SW 1271 (cell line): ENCODE measurements at regions not wholly inside any gene's neighbourhood (a gene's known extent, or its start where the extent isn't known, plus 50 kb on each side); places are given as distances from the start of the nearest gene placed in this dataset.

Experiments
- DNase-seq, 2 experiments: peaks; one replicate each; lab custom pipeline; 2025; lab: John Stamatoyannopoulos, UW

- DNase-seq, result no peak
These were observed 151.0 kb downstream of the FAM43A start for GRCh38 chr3:194836661-194837060.

DNA sequence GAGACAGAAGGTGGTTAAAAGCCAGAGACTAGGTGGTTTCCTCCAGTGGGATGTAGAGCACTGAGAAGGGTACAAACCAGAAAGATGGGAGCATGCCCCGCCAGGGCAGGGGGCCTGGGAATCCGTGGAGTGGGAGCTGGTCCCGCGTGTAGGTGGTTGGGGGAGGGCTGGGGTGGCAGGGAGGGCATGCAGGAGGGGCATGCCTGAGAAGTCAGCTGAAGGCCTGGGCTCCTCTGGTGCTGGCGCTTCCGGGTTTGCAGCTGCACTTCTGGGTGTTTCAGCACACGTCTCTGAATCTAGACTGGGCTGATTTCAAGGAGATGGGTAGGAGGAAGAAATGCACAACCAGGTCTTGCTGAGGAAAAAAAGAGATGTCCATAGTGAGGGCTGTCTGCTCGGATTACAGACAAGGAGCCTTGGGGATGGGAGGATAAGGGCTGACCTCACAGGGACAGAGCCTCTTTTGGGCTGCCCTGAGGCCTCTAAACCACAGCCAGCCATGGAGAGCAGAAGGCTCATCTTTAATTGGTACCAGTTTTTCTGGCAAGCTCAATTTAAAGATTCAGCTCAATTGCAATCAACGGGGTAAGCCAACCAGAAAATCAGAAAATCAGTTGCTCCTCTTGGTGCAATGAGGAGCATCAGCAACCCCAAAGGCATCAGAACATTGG lies 151.9 kb downstream of the FAM43A start:
- DNase-seq, result no peak

DNA sequence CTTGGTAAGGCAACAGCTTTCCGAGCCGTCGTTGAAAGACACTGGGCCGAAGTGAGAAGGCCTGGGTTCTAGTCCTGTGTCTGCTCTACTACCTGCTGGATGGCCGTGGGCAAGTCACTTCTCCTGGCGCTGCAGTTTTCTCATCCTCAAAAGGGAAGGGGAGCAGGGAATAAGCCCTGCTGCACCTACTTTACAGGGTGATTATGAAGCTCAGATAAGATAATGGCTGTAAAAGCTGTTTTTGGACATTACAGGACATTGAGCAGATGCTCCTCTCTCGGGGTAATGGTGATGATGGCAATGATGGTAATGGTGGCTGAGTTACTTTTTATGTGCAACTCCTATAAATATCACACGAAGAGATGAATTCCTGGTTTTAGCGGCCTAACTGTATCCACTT lies 152.6 kb downstream of the FAM43A start:
- no peak for DNase-seq

DNA sequence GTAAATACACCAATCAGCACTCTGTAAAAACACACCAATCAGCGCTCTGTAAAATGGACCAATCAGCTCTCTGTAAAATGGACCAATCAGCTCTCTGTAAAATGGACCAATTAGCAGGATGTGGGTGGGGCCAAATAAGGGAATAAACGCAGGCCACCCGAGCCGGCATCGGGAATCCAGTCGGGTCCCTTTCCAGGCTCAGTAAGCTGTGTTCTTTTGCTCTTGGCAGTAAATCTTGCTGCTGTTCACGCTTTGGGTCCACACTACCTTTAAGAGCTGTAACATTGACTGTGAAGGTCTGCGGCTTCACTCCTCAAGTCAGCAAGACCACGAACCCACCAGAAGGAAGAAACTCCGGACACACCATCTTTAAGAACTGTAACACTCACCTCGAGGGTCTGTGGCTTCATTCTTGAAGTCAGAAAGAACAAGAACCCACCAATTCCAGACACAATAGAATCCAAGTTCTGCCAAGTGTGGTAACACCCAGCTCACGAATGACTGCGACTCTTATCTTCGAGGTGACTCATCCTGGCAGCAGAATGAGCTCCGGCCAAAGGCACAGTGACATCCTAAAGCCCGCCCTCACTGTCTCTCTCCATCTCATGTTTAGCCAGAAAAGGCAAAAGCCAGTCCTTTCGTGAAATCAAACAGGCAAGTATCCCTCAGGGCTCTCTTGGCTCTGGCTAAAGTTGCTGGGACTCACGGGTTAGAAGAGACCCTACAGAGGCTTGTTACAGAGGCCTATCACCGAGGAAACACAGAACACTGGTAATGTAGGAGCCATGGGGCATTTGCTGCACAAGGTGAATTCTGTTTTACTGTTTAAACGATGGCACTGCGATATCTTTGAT lies 155.2 kb downstream of the FAM43A start:
- DNase-seq, result no peak

DNA sequence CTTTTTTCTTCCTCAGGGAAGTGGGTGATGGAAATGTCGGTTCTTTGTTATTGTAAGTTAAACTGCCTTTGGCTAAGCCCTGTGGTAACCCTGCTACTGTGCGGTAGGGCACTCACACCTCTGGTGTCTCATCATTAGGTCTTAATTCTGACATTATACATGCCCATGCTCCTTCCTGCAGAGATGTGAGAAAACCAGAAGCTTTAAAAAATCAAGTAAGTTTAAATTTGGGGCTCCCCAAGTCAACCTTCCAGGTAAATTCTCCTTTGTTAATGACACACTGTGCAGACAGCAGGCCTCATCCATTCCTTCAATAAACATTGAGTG lies 155.8 kb downstream of the FAM43A start:
- DNase-seq, result no peak

DNA sequence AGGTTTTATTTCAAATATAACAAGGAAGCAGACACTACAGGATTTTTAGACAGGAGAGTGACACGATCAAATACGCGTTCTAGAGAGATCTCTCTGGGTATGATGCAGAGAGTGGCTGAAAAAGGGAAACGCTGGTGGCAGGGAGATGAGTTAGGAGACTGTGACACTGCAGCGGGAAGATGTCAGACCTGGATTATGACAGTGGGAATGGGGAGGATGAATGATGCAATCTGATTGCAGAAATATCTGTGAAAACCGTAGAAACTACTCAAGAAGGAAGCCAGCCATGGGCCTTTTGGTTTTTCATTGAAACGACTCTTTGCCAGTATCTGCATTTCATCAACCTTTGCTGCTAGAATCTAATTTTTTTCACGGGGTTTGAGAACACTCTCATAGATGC lies 157.9 kb downstream of the FAM43A start:
- no peak for DNase-seq

GRCh38 chr3:194844046-194844445 lies 158.4 kb downstream of the FAM43A start:
- DNase-seq, result no peak

- DNase-seq, result no peak
These were observed 163.6 kb downstream of the FAM43A start for GRCh38 chr3:194849166-194849875.

DNA sequence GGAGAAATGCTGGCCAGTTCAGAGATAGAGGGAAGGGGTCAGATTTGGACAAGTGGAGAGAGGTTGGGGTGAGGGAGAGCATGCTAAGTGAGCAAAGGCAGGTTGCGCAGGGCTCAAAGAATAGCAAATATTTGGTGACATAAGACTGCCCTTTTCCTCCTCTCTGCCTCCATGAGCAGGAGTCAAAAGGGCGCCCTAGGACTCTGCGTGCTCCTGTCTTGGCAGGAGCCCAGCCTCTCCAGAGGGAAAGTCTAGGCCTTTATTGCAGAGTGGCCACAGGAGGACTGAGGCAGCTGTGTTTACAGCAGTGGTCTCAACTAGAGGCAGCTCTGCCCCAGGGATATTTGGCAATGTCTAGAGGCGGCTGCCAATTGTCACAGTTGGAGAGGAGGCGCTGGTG lies 165.6 kb downstream of the FAM43A start:
- no peak for DNase-seq

- no peak for DNase-seq
These were observed 166.3 kb downstream of the FAM43A start for GRCh38 chr3:194851941-194852340.

- DNase-seq, result no peak
These were observed 166.7 kb downstream of the FAM43A start for GRCh38 chr3:194852345-194852744.

- no peak for DNase-seq
These were observed 167.3 kb downstream of the FAM43A start for GRCh38 chr3:194852831-194853508.

DNA sequence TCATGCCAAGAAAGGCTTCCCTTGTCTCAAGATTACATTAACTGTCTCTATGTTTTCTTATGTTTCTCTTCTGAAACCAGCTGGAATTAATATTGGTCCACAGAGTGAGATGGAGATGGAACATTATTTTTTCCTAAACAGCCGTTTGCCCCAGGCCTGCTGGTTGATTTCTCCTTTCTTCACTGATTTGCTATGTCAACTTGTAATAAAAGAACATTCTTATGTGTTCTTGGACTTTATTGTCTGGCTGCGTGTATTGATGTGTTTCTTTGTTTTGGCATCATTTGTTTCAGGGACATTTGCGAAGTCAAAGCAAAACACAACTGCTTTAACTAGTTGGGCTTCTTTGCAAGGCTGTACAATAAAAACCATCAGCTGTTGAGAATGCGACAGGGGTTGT lies 168.5 kb downstream of the FAM43A start:
- no peak for DNase-seq

- no peak for DNase-seq
These were observed 169.1 kb downstream of the FAM43A start for GRCh38 chr3:194854659-194855390.

GRCh38 chr3:194856296-194856695 lies 170.6 kb downstream of the FAM43A start:
- DNase-seq, result no peak

DNA sequence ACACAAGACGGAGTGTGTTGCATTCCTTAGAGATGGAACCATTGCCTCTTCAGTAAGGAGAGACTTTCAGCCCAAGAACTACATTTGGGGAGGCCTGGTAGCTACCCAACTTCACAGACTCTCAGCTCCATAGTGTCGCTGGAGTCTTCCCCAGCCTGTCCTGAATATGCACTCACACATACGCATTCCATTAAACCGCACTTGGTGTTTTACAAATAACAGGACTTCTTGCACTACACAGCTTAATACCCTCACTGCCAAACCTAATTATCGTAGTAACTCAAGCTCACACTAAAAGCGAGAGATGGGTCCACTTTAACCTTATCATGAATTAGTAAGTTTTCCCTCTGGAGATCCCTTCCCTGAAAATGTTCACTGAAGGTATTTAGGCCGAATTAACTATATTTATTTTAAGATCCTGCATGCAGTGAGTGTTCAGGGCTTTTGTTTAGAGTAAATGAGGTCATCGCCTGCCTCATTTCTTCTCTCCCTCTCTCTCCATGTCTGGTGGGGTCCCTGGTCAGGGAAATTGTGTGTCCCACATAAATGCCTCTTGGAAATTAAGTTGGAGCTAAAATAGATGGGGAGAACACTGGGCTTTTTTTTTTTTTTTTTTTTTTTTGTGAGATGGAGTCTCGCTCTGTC lies 171.9 kb downstream of the FAM43A start:
- no peak for DNase-seq

DNA sequence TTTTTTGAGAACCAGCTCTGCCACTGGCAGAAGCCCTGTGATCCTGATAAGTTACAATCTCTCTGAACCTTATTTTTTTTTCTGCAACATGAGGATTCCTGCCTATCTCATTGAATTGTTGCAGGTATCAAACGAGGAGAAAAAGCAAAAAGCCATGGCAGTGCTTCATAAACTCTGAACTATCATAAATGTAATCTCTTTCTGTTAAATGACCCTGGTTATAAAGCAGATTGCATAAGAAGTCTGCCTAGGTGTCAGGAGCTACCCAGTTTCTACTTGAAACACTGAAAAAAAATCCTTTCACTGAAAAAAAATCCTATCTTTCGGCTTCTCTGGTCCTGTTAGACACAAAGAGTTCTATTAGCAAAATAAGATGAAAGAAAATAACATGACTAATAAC lies 172.7 kb downstream of the FAM43A start:
- DNase-seq, result no peak

GRCh38 chr3:194860725-194861124 lies 175.0 kb downstream of the FAM43A start:
- DNase-seq, result no peak

GRCh38 chr3:194861375-194861774 lies 175.7 kb downstream of the FAM43A start:
- no peak for DNase-seq

DNA sequence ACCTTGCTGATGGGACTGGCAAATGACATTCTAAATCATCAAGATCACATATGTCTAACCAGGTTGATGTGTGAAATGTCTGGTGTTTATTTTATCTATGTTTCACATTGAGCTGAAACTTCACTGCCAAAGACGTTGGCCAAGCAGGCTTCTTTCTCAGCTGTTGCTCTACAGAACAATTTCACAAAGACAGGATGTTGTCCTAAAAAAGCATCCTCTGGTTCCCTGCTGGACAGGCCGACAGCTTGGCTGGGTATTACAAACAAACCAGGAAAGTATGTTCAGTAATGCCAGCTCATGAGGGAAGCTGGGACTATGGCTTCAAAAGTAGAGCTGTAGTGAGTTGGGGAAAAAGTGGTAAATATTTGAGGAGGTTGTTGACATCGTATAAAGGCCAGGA lies 179.4 kb downstream of the FAM43A start:
- DNase-seq, result no peak

- no peak for DNase-seq
These were observed 179.9 kb downstream of the FAM43A start for GRCh38 chr3:194865615-194866014.
